ENCODE measurements at regions not wholly inside any gene's neighbourhood (a gene's known extent, or its start where the extent isn't known, plus 50 kb on each side); places are given as distances from the start of the nearest gene placed in this dataset.

GRCh38 chr10:113425541-113425951 is 127.3 kb upstream of the HABP2 start:
- peak; percentile 52 for DNase-seq (ENCODE audit: low read depth)
- TF ChIP-seq CTCF (conservative IDR thresholded peaks at IDR 0.05; ENCODE audit: low read length), result no peak
- H3K4me3 ChIP-seq (ENCODE audit: low read length), result no peak overlapping the region

GRCh38 chr10:113426181-113426877 is 126.5 kb upstream of the HABP2 start:
- no peak overlapping the region for H3K4me3 ChIP-seq (ENCODE audit: low read length)
- TF ChIP-seq CTCF (conservative IDR thresholded peaks at IDR 0.05; ENCODE audit: low read length), result no peak
- no peak for DNase-seq (ENCODE audit: low read depth)

GRCh38 chr10:113427236-113427735 is 125.6 kb upstream of the HABP2 start:
- TF ChIP-seq CTCF (conservative IDR thresholded peaks at IDR 0.05; ENCODE audit: low read length), result no peak
- no peak overlapping the region for H3K4me3 ChIP-seq (ENCODE audit: low read length)
- DNase-seq (ENCODE audit: low read depth), result no peak

GRCh38 chr10:113427811-113428558 is 124.9 kb upstream of the HABP2 start:
- H3K4me3 ChIP-seq (ENCODE audit: low read length), result no peak overlapping the region
- no peak for DNase-seq (ENCODE audit: low read depth)
- TF ChIP-seq CTCF (conservative IDR thresholded peaks at IDR 0.05; ENCODE audit: low read length), result no peak

- no peak for DNase-seq (ENCODE audit: low read depth)
- no peak overlapping the region for H3K4me3 ChIP-seq (ENCODE audit: low read length)
- TF ChIP-seq CTCF (conservative IDR thresholded peaks at IDR 0.05; ENCODE audit: low read length), result no peak
These were observed 122.0 kb upstream of the HABP2 start for GRCh38 chr10:113430634-113431397.

- DNase-seq (ENCODE audit: low read depth), result no peak
- no peak overlapping the region for H3K4me3 ChIP-seq (ENCODE audit: low read length)
- TF ChIP-seq CTCF (conservative IDR thresholded peaks at IDR 0.05; ENCODE audit: low read length), result no peak
These were observed 121.3 kb upstream of the HABP2 start for GRCh38 chr10:113431398-113432160.

All from AG10803 (cell line).